NK-92 (cell line): ENCODE measurements at regions not wholly inside any gene's neighbourhood (a gene's known extent, or its start where the extent isn't known, plus 50 kb on each side); places are given as distances from the start of the nearest gene placed in this dataset.

Experiments used
- DNase-seq: peaks from one replicate; lab custom pipeline; 2025; ENCODE audit not compliant: unreplicated experiment; lab: John Stamatoyannopoulos, UW

GRCh38 chr13:30108216-30108912 is 199.0 kb downstream of the KATNAL1 start:
- no peak for DNase-seq

- no peak for DNase-seq
These were observed 199.7 kb downstream of the KATNAL1 start for GRCh38 chr13:30107521-30108136.

DNA sequence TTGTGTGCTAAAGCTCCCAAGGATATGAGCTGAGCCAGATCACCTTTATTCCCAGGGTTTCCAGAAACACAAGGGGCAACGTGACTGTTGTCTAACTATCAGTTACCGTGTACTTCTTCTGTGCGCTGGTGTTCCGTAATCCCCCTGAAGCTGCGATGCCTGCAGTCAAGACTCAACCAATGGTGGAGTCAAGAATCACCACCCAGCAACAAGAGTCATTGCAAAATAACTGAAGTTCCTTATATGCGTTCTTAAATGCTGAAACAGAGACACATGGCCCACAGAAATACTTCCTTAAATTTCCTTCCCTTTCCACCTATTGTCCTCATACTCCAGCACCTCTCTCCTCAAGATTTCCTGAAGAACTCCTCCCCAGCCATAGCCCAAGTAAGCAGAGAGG is 200.2 kb downstream of the KATNAL1 start:
- no peak for DNase-seq

DNA sequence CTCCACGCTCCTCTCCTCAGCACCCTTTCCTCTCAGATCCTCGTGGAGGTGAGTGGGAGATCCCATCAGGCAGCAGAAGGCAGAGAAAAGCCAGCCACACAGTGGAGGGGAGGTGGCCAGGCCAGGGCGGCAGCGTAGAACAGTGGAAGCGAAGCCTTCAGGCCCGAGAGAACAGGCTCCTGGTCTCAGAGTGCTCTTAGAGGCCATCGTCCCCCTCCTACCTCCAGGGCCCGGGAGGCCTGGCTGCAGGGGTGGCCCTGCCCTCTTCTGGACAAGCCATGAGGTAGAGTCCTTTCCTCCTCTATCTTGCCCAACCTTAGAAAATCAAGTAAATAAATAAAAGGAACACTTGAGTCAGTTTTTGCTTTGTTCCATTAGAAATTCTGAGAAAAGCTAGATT is 202.0 kb downstream of the KATNAL1 start:
- DNase-seq = no peak

DNA sequence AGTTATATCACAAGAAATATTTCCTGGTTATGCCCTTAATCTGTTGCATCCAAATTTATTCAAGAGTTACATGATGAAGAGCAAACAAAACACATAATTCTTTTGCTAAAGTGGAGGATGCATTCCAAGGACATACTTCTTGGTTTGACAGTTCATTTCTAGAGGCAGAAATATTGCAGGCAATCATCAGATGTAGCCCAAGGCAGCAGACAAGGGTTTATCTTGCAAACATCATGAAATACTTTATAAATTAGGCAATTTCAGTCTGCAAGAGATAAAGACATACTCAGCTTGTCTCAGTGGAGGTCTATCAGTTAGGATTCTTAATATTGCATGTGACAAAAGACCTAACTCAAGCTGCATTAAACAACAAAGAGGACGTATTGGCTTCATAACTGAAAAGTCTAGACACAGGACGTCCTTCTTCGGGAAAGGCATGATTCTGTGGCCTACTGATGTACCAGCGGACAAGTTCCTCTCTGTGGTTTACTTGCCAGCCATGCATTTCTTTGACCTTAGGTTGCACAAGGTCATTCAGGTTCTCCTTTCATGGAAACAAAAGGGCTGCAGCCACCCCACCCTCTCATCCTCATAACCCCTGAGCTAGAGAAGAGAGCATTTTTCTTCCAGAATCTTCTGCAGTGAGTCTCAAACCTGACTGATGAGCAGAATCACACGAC is 204.1 kb downstream of the KATNAL1 start:
- DNase-seq = no peak

DNA sequence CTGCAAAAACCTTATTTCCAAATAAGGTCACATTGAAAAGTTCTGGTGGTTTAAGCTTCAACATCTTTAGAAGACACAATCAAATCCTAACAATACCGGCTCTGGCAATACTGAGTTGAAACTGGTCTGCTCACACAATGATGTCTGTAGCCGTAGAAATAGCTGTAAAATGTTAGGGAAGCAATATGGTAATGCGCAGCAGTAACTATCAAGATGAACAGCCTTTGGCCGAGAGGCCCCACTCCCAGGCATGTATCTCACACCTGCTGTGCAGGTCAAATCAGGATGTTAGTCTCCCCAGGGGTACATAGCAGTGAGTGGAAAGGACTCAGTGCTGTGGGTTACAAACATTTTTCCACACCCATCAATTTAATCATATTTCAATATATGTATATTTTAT is 207.1 kb downstream of the KATNAL1 start:
- no peak for DNase-seq

DNA sequence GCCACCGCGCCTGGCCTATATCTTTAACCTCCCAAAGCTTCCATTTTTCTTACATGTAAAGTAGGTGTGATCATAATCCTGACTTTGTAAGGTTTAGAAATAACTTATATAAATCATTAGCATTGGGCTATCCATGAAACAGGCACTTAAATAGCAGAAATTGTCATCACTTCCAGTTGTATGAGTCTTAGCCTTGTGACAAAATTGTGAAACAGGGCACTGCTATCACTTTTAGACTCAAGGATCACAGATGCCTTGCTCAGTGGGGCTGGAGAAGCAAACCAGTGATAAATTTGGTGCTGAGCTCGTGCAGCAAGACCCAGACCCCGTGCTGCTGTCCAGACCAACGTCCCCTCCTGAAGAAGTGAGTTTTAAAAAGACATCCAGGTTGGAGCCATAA is 209.7 kb downstream of the KATNAL1 start:
- no peak for DNase-seq

DNA sequence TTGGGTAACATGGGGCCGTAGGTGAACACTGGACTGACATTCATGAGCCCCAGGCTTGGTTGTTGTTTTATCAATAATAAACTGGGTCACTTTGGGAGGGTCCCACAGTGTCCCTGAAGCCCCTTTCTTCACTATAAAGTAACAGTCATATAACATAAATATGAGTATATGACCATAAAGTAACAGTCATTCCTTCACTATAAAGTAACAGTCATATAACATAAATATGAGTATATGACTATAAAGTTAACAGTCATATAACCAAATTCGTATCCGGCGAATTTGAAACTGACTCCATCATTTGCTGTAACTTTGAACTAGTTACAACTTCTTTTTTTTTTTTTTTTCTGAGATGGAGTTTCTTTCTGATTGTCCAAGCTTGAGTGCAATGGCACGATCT is 210.3 kb downstream of the KATNAL1 start:
- no peak for DNase-seq

DNA sequence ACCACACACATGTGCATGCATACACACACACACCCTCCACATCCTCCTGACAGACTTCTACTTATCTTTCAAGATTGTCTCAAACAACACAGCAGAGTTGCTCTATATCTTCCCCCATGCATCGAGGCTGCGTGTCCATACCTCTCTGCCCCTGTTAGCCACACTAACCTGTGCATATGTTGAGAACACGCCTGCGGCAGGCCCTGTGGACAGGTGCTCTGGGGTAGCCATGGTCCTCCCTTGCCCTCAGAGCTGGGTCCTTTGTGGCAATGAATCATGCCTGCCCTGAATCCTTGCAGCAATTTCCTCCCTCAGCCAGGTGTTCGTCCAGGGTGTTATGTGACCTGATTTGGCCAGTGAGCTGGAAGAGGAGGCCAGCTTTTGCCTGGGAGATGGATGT is 213.3 kb downstream of the KATNAL1 start:
- no peak for DNase-seq

- DNase-seq = no peak
These were observed 214.1 kb downstream of the KATNAL1 start for GRCh38 chr13:30093236-30093635.

- DNase-seq = no peak
These were observed 215.7 kb downstream of the KATNAL1 start for GRCh38 chr13:30091691-30092090.

- no peak for DNase-seq
These were observed 216.3 kb downstream of the KATNAL1 start for GRCh38 chr13:30091035-30091434.

GRCh38 chr13:30088312-30088855 is 219.0 kb downstream of the KATNAL1 start:
- no peak for DNase-seq

DNA sequence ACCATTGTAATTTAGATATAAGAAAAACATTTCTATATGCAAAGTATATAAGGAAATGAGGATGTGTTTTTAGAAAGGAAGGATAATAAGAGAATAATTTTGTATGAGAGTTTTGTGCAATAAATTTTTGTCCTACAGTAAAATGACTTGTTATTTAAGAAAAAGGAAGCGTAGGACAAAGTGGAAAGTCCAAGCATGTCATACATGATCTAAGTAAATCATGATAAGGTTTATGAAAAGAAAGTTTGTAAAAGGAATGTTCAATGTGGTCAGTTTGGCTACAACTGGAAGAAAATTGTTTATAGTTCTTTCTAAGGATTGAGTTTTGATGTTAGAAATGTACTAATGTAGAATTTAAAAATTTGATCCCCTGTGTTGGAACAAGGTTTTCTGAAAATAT is 222.3 kb downstream of the KATNAL1 start:
- no peak for DNase-seq

- no peak for DNase-seq
These were observed 225.0 kb downstream of the KATNAL1 start for GRCh38 chr13:30082391-30082790.

DNA sequence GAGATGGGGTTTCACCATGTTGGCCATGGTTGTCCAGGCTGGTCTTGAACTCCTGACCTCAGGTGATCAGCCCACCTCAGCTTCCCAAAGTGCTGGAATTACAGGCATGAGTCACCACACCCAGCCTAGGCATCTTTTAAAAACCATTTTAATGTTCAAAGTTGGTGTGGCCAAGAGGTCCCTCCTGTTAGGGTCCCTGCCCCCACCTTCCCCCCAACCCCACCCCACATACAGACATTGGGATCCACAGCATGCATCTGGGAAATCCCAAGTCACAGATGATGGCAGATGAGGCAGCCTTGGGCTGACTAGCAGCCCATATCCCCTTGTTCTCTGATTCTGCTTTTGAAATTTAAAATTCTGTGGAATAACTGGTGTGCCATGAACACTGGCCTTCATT is 226.0 kb downstream of the KATNAL1 start:
- no peak for DNase-seq

- DNase-seq = no peak
These were observed 227.8 kb downstream of the KATNAL1 start for GRCh38 chr13:30079501-30079900.

- DNase-seq = no peak
These were observed 227.6 kb upstream of the UBL3 start for GRCh38 chr13:30078059-30078458.

DNA sequence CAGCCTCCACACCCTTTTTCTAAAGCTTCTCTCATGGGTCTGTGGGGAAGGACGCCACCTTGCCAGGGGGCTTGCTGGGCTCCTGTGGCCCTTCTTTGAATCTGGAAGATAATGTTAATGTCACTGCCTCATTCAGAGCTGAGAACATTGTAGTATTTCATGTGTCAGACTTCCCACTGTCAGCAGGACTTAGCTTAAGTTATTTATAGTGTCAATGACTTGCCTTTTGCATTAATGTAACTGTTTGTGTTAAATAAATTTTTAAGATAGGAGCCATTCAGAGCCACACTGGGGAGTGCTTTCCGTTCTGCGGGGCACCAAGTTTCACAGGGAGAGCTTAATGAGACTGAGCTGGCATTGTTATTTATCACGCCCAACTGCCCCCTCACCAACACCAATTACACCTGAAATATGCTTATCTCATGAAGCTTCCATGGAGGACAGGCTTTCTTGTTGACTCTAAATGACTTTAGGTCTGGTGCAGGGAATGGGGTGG is 226.9 kb upstream of the UBL3 start:
- DNase-seq = no peak

- DNase-seq = no peak
These were observed 224.7 kb upstream of the UBL3 start for GRCh38 chr13:30074955-30075614.

- DNase-seq = no peak
These were observed 224.0 kb upstream of the UBL3 start for GRCh38 chr13:30074431-30074830.

DNA sequence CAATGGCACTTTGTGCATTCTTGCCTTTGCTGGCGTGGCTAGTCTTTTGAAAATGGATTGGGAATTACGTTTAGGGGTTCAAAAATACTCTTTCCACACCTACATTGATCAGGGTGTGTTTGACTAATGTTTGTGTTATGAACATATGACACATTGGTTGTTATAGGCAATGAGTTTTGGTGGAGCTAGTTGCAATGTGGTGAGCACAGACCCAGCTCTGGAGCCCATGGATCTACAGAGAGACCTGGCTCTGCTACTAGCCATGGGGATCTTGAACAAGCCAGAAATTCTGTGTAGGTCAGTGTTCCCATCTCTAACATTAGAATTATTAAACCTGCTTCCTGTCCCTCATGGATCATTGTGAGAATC is 222.4 kb upstream of the UBL3 start:
- no peak for DNase-seq
